ENCODE measurements at regions not wholly inside any gene's neighbourhood (a gene's known extent, or its start where the extent isn't known, plus 50 kb on each side); places are given as distances from the start of the nearest gene placed in this dataset.
"Not testable (repeated sequence)": the region's sequence is repeated elsewhere in the genome, so short reads cannot be mapped to it uniquely, and the experiment has no call there.

GRCh38 chr3:77746048-77746447, 706.1 kb downstream of the ROBO2 start:
- intact Hi-C loops (cut with DNase I): no loop called here
- Histone ChIP-seq H3K4me3 (no peak overlapping the region), H3K9me3 (no peaks in the 10 kb centered on the region), H3K9ac (ENCODE audit: low read depth in 2 of 2, low read length in 2 of 2) (no peak overlapping the region), H3K36me3 (no peaks in the 10 kb centered on the region), H3K27ac (no peak overlapping the region), H3K27me3 (no peaks in the 10 kb centered on the region), H3K4me1 (no peaks in the 10 kb centered on the region)
- TF ChIP-seq CTCF (IDR thresholded peaks at IDR 0.05): no peak
- no peak for DNase-seq

GRCh38 chr3:77746892-77747291, 707.0 kb downstream of the ROBO2 start:
- intact Hi-C loops (cut with DNase I): no loop called here
- no peak overlapping the region for H3K27ac ChIP-seq
- TF ChIP-seq CTCF (IDR thresholded peaks at IDR 0.05): no peak
- no peaks in the 10 kb centered on the region for H3K9me3 ChIP-seq
- no peaks in the 10 kb centered on the region for H3K4me1 ChIP-seq
- no peak overlapping the region for H3K4me3 ChIP-seq
- no peaks in the 10 kb centered on the region for H3K36me3 ChIP-seq
- H3K27me3 ChIP-seq: no peaks in the 10 kb centered on the region
- no peak for DNase-seq
- H3K9ac ChIP-seq (ENCODE audit: low read depth in 2 of 2, low read length in 2 of 2): no peak overlapping the region

GRCh38 chr3:77756397-77756975, 716.6 kb downstream of the ROBO2 start:
- H3K27ac ChIP-seq; H3K27me3 ChIP-seq; H3K4me3 ChIP-seq; H3K36me3 ChIP-seq; DNase-seq; H3K9me3 ChIP-seq; intact Hi-C loops (cut with DNase I); H3K9ac ChIP-seq (ENCODE audit: low read depth in 2 of 2, low read length in 2 of 2); H3K4me1 ChIP-seq: not testable (repeated sequence)

GRCh38 chr3:77772459-77772858, 732.6 kb downstream of the ROBO2 start:
- H3K27ac ChIP-seq: no peak overlapping the region
- no peak overlapping the region for H3K9ac ChIP-seq (ENCODE audit: low read depth in 2 of 2, low read length in 2 of 2)
- H3K9me3 ChIP-seq: no peaks in the 10 kb centered on the region
- TF ChIP-seq CTCF (IDR thresholded peaks at IDR 0.05): no peak
- no peaks in the 10 kb centered on the region for H3K4me1 ChIP-seq
- no peaks in the 10 kb centered on the region for H3K36me3 ChIP-seq
- intact Hi-C loops (cut with DNase I): no loop called here
- DNase-seq: no peak
- H3K4me3 ChIP-seq: no peak overlapping the region
- H3K27me3 ChIP-seq: no peaks in the 10 kb centered on the region

GRCh38 chr3:77773084-77773483, 733.2 kb downstream of the ROBO2 start:
- no peaks in the 10 kb centered on the region for H3K36me3 ChIP-seq
- no peak overlapping the region for H3K4me3 ChIP-seq
- intact Hi-C loops (cut with DNase I): no loop called here
- H3K4me1 ChIP-seq: no peaks in the 10 kb centered on the region
- no peak for TF ChIP-seq CTCF (IDR thresholded peaks at IDR 0.05)
- H3K27ac ChIP-seq: no peak overlapping the region
- H3K9ac ChIP-seq (ENCODE audit: low read depth in 2 of 2, low read length in 2 of 2): no peak overlapping the region
- H3K9me3 ChIP-seq: no peaks in the 10 kb centered on the region
- no peak for DNase-seq
- no peaks in the 10 kb centered on the region for H3K27me3 ChIP-seq

GRCh38 chr3:77780278-77780996, 740.5 kb downstream of the ROBO2 start:
- Histone ChIP-seq H3K27ac (no peak overlapping the region), H3K27me3 (no peaks in the 10 kb centered on the region), H3K9ac (ENCODE audit: low read depth in 2 of 2, low read length in 2 of 2) (no peak overlapping the region), H3K9me3 (no peaks in the 10 kb centered on the region), H3K36me3 (no peaks in the 10 kb centered on the region), H3K4me1 (no peaks in the 10 kb centered on the region), H3K4me3 (no peak overlapping the region)
- no peak for TF ChIP-seq CTCF (IDR thresholded peaks at IDR 0.05)
- intact Hi-C loops (cut with DNase I): no loop called here
- DNase-seq: no peak

Data from colonic mucosa (tissue), 4 donors.